ENCODE measurements at regions not wholly inside any gene's neighbourhood (a gene's known extent, or its start where the extent isn't known, plus 50 kb on each side); places are given as distances from the start of the nearest gene placed in this dataset.

DNA sequence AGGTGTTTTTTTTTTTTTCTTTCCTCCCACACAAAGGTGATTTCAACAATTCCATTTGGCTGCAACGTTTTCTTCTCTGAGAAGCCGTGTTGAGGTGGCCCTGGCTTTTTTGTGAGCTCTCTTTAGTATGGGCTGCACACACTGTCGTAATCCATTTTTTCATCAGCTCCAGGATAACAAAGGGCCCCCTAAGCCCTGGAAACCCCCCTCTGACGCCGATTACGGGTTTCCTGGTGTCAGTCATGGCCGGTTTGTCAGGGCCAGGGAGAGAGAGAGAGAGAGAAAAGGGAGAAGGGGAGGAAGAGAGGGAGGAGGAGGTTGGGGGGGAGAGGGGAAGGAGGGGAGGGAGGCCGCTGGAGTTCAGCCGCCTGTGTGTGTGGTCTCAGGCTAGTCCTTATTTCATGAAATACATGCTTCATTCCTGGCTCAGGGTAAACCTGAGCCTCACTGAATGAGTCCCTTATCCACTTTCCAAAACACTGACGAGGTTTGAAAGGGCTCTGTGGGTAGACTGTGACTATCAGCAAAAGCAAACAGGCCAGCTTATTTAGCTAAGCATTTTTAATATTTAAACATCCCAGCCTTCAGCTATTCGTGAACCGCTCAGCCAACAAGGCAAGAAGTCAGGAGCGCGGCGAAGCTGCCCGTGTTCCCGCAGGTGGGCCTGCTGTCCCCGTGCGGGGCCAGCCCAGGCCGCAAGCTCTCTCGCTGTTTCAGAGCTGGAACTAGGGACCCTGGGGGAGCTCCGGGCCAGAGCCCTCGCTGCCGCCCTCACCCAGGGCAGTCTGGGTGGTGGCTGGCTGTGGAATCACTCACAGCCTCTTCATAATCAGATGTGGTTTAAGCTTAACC lies 172.8 kb downstream of the ERCC6L2 start:
- no peak for TF ChIP-seq POLR2A (IDR thresholded peaks at IDR 0.05)
- no peak for TF ChIP-seq CTCF (IDR thresholded peaks at IDR 0.05)
- TF ChIP-seq EP300 (IDR thresholded peaks at IDR 0.05) = peak in 1 of 2 donors; percentile 42

All from tibial nerve (tissue), 4 donors.